Spleen (tissue), 11 donors: ENCODE measurements at regions not wholly inside any gene's neighbourhood (a gene's known extent, or its start where the extent isn't known, plus 50 kb on each side); places are given as distances from the start of the nearest gene placed in this dataset.

Experiments
- DNase-seq: peaks from one replicate; pipeline ENCODE4 v3.0.0-alpha.2; 2020
- H3K27ac ChIP-seq, 8 donors: fragments of 200-600 bp; sonication (generic) in 7 of 8; 1 replicate in 4 of 8; 2 replicates in 4 of 8; pipeline versions ENCODE4 v1.5.0 to v1.8.0; 2016 to 2021; ENCODE audit warnings: inconsistent platforms in 4 of 8, mild to moderate bottlenecking in 4 of 8, moderate library complexity in 1 of 8
- H3K27me3 ChIP-seq, 7 donors: fragments of 200-600 bp; sonication (generic) in 6 of 7; replicated peaks in 1 of 7; 1 replicate in 4 of 7; 2 replicates in 3 of 7; pipeline versions ENCODE4 v1.5.0 to v1.8.0; 2016 to 2021; ENCODE audit warnings: inconsistent platforms in 3 of 7, mild to moderate bottlenecking in 1 of 7
- H3K36me3 ChIP-seq, 6 donors: fragments of 200-600 bp; sonication (generic) in 5 of 6; 1 replicate in 4 of 6; 2 replicates in 2 of 6; pipeline versions ENCODE4 v1.5.0 to v1.8.0; 2016 to 2021; ENCODE audit warnings: inconsistent platforms in 2 of 6
- H3K4me1 ChIP-seq, 6 donors: fragments of 200-600 bp; sonication (generic) in 5 of 6; 1 replicate in 3 of 6; 2 replicates in 3 of 6; pipeline versions ENCODE4 v1.5.0 to v1.8.0; 2016 to 2021; ENCODE audit warnings: inconsistent platforms in 3 of 6
- H3K4me3 ChIP-seq, 8 donors: fragments of 200-600 bp; sonication (generic) in 7 of 8; 1 replicate in 4 of 8; 2 replicates in 4 of 8; pipeline versions ENCODE4 v1.5.0 to v1.8.0; 2016 to 2021; ENCODE audit warnings: inconsistent platforms in 4 of 8, mild to moderate bottlenecking in 4 of 8, moderate library complexity in 2 of 8
- H3K9me3 ChIP-seq, 8 donors: fragments of 200-600 bp; sonication (generic) in 7 of 8; 1 replicate in 4 of 8; 2 replicates in 4 of 8; pipeline versions ENCODE4 v1.5.0 to v1.8.0; 2016 to 2021; ENCODE audit warnings: inconsistent platforms in 4 of 8
- POLR2A ChIP-seq, 3 donors: fragments of 450-650 bp; IDR thresholded peaks; one replicate each; pipeline ENCODE4 v1.5.1; 2017; ENCODE audit warnings: antibody characterized with exemption in 3 of 3, mild to moderate bottlenecking in 1 of 3
- POLR2AphosphoS5 ChIP-seq, 3 donors: sonication (generic); formaldehyde crosslinking; IDR thresholded peaks; one replicate each; pipeline ENCODE4 v1.5.1; 2017; ENCODE audit warnings: antibody characterized with exemption in 3 of 3
- WGBS, 5 donors: extraction: QIAGEN DNeasy Blood & Tissue Kit in 3 of 5; methylation state at CpG; one replicate each; pipeline versions ENCODE4 v1.1.5 to v1.1.7; 2013 to 2018; 5-methylcytosine and 5-hydroxymethylcytosine counted together
- intact Hi-C: fragments of 100-400 bp; cut with DNase I; formaldehyde crosslinking; loops from one replicate; pipeline ENCODE4 v1.15.0; 2023; ENCODE audit warnings: low total_unique reads
- TF ChIP-seq, protein P1 (sequence below), 11 experiments: fragments of 200-600 bp in 7 of 11; fragments of 450-650 bp in 4 of 11; sonication (generic) in 4 of 11; IDR thresholded peaks in 8 of 11; conservative IDR thresholded peaks in 3 of 11; 1 replicate in 7 of 11; 2 replicates in 4 of 11; pipeline versions ENCODE4 v1.4.0 to v1.8.0; 2016 to 2021; ENCODE audit warnings: antibody characterized with exemption in 11 of 11, inconsistent platforms in 4 of 11, mild to moderate bottlenecking in 1 of 11
- donor health status: healthy with polysubstance abuse.
- donor health status: DM: no; HTN: no; CAD: no; lungs with moderate emphysema.
- donor health status: DM: no; HTN: no; CAD: no.
- donor health status: Bipolar disorder and iron deficiency.
- donor health status: healthy.
- donor health status: DM: no; HTN: no; CAD: no.
- donor health status: DM: yes; HTN: yes; CAD: no.

- Histone ChIP-seq H3K9me3 (peaks cover 0 to 15% (median 12%) of the 10 kb centered on the region in 8 donors), H3K27ac (no peak overlapping the region), H3K27me3 (peaks cover 0 to 28% (median 0%) of the 10 kb centered on the region in 7 donors), H3K36me3 (no peaks in the 10 kb centered on the region), H3K4me3 (no peak overlapping the region), H3K4me1 (no peaks in the 10 kb centered on the region)
- intact Hi-C loops = no loop called here
- TF ChIP-seq, protein P1, sequence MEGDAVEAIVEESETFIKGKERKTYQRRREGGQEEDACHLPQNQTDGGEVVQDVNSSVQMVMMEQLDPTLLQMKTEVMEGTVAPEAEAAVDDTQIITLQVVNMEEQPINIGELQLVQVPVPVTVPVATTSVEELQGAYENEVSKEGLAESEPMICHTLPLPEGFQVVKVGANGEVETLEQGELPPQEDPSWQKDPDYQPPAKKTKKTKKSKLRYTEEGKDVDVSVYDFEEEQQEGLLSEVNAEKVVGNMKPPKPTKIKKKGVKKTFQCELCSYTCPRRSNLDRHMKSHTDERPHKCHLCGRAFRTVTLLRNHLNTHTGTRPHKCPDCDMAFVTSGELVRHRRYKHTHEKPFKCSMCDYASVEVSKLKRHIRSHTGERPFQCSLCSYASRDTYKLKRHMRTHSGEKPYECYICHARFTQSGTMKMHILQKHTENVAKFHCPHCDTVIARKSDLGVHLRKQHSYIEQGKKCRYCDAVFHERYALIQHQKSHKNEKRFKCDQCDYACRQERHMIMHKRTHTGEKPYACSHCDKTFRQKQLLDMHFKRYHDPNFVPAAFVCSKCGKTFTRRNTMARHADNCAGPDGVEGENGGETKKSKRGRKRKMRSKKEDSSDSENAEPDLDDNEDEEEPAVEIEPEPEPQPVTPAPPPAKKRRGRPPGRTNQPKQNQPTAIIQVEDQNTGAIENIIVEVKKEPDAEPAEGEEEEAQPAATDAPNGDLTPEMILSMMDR (IDR thresholded peaks at IDR 0.05 in 8 of 11, conservative IDR thresholded peaks at IDR 0.05 in 3 of 11) = no peak
- no peak for TF ChIP-seq POLR2AphosphoS5 (IDR thresholded peaks at IDR 0.05)
- no peak for TF ChIP-seq POLR2A (IDR thresholded peaks at IDR 0.05)
- no peak for DNase-seq
- WGBS, 5 donors = 76 to 87% (median 86%) methylated on average over 3 of the region's 3 CpGs
Observed at GRCh38 chr22:22388494-22388893, 120.0 kb downstream of the ZNF280B start.

DNA sequence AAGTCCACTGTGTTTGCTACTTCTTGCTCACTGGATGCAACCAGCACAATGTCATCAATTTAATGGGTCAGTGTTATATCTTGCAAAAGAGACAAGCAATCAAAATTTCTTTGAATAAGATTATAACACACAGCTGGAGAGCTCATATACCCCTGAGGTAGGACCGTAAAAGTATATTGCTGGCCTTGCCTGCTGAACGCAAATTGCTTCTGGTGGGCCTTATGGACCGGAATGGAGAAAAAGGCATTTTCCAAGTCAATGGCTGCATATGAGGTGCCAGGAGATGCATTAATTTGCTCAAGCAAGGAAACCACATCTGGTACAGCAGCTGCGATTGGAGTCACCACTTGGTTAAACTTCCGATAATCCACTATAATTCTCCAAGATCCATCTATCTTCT lies 119.1 kb downstream of the ZNF280B start:
- Histone ChIP-seq H3K36me3 (no peaks in the 10 kb centered on the region), H3K27me3 (peaks cover 0 to 28% (median 0%) of the 10 kb centered on the region in 7 donors), H3K4me1 (peaks cover 0 to 2% (median 0%) of the 10 kb centered on the region in 6 donors), H3K27ac (no peak overlapping the region), H3K9me3 (peaks cover 0 to 19% (median 17%) of the 10 kb centered on the region in 8 donors), H3K4me3 (no peak overlapping the region)
- TF ChIP-seq POLR2A (IDR thresholded peaks at IDR 0.05) (no peak), POLR2AphosphoS5 (IDR thresholded peaks at IDR 0.05) (no peak)
- TF ChIP-seq, protein P1 (IDR thresholded peaks at IDR 0.05 in 8 of 11, conservative IDR thresholded peaks at IDR 0.05 in 3 of 11) = no peak
- intact Hi-C loops = no loop called here
- DNase-seq = no peak
- 93 to 96% (median 95%) methylated on average over 5 of the region's 5 CpGs for WGBS, 5 donors

GRCh38 chr22:22390989-22391388 lies 117.6 kb downstream of the ZNF280B start:
- H3K27me3 ChIP-seq = peaks cover 0 to 21% (median 0%) of the 10 kb centered on the region in 7 donors
- DNase-seq = no peak
- intact Hi-C loops = no loop called here
- no peak overlapping the region for H3K4me3 ChIP-seq
- WGBS, 5 donors = 85 to 88% (median 87%) methylated on average over 4 of the region's 4 CpGs
- H3K9me3 ChIP-seq = peaks cover 0 to 19% (median 17%) of the 10 kb centered on the region in 8 donors
- TF ChIP-seq, protein P1 (IDR thresholded peaks at IDR 0.05 in 8 of 11, conservative IDR thresholded peaks at IDR 0.05 in 3 of 11) = no peak
- no peak for TF ChIP-seq POLR2AphosphoS5 (IDR thresholded peaks at IDR 0.05)
- TF ChIP-seq POLR2A (IDR thresholded peaks at IDR 0.05) = no peak
- H3K27ac ChIP-seq = no peak overlapping the region
- peaks cover 0 to 17% (median 8%) of the 10 kb centered on the region in 6 donors for H3K4me1 ChIP-seq
- no peaks in the 10 kb centered on the region for H3K36me3 ChIP-seq

DNA sequence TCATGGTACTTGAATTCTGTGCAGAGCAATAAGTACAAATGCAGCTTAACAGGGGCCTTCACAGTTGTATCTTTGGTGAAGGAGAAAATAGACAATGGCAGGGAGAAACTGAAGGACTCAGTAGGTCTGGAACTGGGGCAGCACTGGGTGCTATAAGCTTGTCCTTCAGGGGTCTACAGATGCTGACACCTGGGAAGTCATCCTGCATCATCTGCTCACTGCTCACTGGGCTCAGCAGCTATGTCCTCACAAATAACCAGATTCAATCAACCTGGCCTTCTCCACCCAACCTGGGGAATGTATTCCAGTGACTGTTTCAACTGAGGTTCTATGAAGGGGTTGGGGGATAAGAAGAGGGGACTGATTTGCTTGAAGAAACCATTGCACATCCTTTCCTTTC lies 117.0 kb downstream of the ZNF280B start:
- H3K36me3 ChIP-seq = no peaks in the 10 kb centered on the region
- no peak overlapping the region for H3K27ac ChIP-seq
- TF ChIP-seq, protein P1 (IDR thresholded peaks at IDR 0.05 in 8 of 11, conservative IDR thresholded peaks at IDR 0.05 in 3 of 11) = no peak
- TF ChIP-seq POLR2AphosphoS5 (IDR thresholded peaks at IDR 0.05) = no peak
- no peak for TF ChIP-seq POLR2A (IDR thresholded peaks at IDR 0.05)
- intact Hi-C loops = no loop called here
- no peak overlapping the region for H3K4me3 ChIP-seq
- DNase-seq = no peak
- H3K27me3 ChIP-seq = peaks cover 0 to 16% (median 0%) of the 10 kb centered on the region in 7 donors
- peaks cover 0 to 22% (median 10%) of the 10 kb centered on the region in 6 donors for H3K4me1 ChIP-seq
- peaks cover 0 to 19% (median 17%) of the 10 kb centered on the region in 8 donors for H3K9me3 ChIP-seq
